ENCODE measurements at regions not wholly inside any gene's neighbourhood (a gene's known extent, or its start where the extent isn't known, plus 50 kb on each side); places are given as distances from the start of the nearest gene placed in this dataset.

DNA sequence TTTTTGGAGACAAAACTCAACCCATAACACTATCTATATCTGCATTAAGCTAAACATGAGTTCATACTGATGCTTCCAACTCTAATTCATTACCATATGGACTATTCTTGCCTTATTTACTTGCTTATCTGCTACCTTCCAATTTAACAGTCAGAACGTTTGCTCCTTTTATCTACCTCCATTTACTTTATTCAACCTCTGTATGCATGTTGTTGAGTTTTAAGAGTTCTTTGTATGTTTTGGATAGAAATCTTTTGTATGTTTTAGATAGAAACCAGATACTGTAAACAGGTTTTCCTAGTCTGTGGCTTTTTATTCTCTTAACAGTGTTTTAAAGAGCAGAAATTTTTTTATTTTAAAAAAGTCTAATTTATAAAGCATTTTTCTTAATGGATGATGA is 542.2 kb upstream of the NDST4 start:
- Histone ChIP-seq H3K36me3 (no peaks in the 10 kb centered on the region), H3K27me3 (no peaks in the 10 kb centered on the region), H3K9me3 (ENCODE audit: low read depth) (no peaks in the 10 kb centered on the region), H3K4me3 (no peak overlapping the region), H3K4me1 (ENCODE audit: low read depth) (no peaks in the 10 kb centered on the region), H3K27ac (no peak overlapping the region)
- DNase-seq (ENCODE audit: low read depth in 1 of 2, low spot score in 1 of 2): no peak
- TF ChIP-seq, protein P1, sequence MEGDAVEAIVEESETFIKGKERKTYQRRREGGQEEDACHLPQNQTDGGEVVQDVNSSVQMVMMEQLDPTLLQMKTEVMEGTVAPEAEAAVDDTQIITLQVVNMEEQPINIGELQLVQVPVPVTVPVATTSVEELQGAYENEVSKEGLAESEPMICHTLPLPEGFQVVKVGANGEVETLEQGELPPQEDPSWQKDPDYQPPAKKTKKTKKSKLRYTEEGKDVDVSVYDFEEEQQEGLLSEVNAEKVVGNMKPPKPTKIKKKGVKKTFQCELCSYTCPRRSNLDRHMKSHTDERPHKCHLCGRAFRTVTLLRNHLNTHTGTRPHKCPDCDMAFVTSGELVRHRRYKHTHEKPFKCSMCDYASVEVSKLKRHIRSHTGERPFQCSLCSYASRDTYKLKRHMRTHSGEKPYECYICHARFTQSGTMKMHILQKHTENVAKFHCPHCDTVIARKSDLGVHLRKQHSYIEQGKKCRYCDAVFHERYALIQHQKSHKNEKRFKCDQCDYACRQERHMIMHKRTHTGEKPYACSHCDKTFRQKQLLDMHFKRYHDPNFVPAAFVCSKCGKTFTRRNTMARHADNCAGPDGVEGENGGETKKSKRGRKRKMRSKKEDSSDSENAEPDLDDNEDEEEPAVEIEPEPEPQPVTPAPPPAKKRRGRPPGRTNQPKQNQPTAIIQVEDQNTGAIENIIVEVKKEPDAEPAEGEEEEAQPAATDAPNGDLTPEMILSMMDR (IDR thresholded peaks at IDR 0.05; ENCODE audit: low read depth, low read length): no peak

DNA sequence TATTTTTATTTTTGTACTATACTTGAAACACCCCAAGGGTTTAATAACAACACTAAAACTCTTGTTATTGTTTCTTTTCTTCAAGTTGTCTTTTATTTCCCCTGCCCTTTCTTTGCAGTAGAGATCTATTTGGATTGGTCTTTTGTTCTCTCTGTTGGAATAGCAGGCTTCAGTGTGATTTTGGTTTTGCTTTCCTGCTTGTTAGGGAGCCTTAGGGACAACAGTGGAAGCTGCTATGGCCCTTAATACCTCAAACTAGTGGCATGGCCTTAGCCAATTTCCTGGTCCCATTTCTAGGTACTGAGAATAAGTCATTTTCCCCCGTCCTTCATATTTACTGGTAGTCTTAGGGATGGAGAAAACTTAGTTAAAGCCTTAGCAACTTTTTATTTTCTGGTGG is 535.4 kb upstream of the NDST4 start:
- no peak overlapping the region for H3K4me3 ChIP-seq
- TF ChIP-seq, protein P1 (IDR thresholded peaks at IDR 0.05; ENCODE audit: low read depth, low read length): no peak
- H3K36me3 ChIP-seq: no peaks in the 10 kb centered on the region
- DNase-seq (ENCODE audit: low read depth in 1 of 2, low spot score in 1 of 2): no peak
- no peak overlapping the region for H3K27ac ChIP-seq
- no peaks in the 10 kb centered on the region for H3K27me3 ChIP-seq
- H3K4me1 ChIP-seq (ENCODE audit: low read depth): no peaks in the 10 kb centered on the region
- no peaks in the 10 kb centered on the region for H3K9me3 ChIP-seq (ENCODE audit: low read depth)

DNA sequence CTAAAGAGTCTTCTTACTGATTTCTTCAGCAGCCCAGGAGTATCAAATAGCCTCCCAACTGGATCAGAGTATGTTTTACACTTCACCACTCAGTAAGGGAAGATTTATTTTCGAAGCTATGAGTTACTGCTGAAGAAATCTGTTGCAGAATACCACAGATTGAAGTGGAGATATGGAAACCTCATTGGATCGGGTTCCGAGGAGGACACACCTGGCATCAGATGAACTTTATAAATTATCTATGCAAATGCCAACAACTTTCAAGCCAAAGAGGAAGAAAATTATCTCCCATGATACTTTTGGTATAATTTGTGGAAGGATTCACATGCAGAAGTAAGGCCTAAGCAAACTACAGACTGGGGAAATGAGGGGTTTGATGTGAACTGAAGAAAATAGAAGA is 515.9 kb upstream of the NDST4 start:
- Histone ChIP-seq H3K9me3 (ENCODE audit: low read depth) (no peaks in the 10 kb centered on the region), H3K36me3 (no peaks in the 10 kb centered on the region), H3K4me1 (ENCODE audit: low read depth) (no peaks in the 10 kb centered on the region), H3K27me3 (no peaks in the 10 kb centered on the region), H3K4me3 (no peak overlapping the region), H3K27ac (no peak overlapping the region)
- TF ChIP-seq, protein P1 (IDR thresholded peaks at IDR 0.05; ENCODE audit: low read depth, low read length): no peak
- DNase-seq (ENCODE audit: low read depth in 1 of 2, low spot score in 1 of 2): no peak

DNA sequence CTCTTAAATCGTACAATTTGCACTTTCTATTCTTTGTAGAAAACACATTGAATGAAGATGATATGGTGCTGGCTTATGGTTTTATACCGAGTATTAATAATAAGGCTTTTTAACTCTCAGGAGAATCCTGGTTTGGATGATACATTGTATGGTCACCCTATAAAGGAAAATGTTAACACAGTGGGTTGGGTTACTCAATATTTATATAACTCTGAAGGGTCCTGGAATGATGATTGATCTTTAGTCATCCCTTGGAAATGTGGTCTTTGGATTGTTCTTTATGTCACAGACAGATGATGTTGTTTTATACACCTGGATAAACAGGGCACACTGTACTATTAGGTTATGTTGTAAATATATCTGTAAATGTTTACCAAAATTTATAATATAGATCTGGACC is 496.2 kb upstream of the NDST4 start:
- DNase-seq (ENCODE audit: low read depth in 1 of 2, low spot score in 1 of 2): no peak
- Histone ChIP-seq H3K4me3 (no peak overlapping the region), H3K4me1 (ENCODE audit: low read depth) (no peaks in the 10 kb centered on the region), H3K27ac (no peak overlapping the region), H3K9me3 (ENCODE audit: low read depth) (no peaks in the 10 kb centered on the region), H3K36me3 (no peaks in the 10 kb centered on the region), H3K27me3 (no peaks in the 10 kb centered on the region)
- TF ChIP-seq, protein P1 (IDR thresholded peaks at IDR 0.05; ENCODE audit: low read depth, low read length): no peak

DNA sequence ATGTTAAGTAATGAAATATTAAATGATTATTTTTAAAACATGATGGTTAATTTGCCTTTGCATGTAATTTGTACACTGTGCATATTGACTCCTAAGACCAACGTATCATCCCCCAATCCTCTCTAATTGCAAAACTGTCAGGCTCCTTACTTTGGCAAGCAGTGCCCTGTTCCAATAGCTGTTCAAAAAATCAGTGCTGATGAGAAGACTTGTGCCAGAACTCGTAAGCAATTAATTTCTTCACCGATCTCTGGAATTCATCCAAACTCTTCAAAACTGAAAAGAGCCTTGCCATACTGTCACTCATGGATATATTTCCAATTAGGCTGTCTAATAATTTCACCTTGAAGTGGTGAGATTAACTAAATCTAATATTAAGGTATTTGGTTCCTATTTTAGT is 493.9 kb upstream of the NDST4 start:
- no peaks in the 10 kb centered on the region for H3K9me3 ChIP-seq (ENCODE audit: low read depth)
- TF ChIP-seq, protein P1 (IDR thresholded peaks at IDR 0.05; ENCODE audit: low read depth, low read length): no peak
- no peak overlapping the region for H3K4me3 ChIP-seq
- DNase-seq (ENCODE audit: low read depth in 1 of 2, low spot score in 1 of 2): no peak
- H3K27me3 ChIP-seq: no peaks in the 10 kb centered on the region
- H3K27ac ChIP-seq: no peak overlapping the region
- no peaks in the 10 kb centered on the region for H3K36me3 ChIP-seq
- H3K4me1 ChIP-seq (ENCODE audit: low read depth): no peaks in the 10 kb centered on the region
